Right lobe of liver (tissue), 4 donors: ENCODE measurements at regions not wholly inside any gene's neighbourhood (a gene's known extent, or its start where the extent isn't known, plus 50 kb on each side); places are given as distances from the start of the nearest gene placed in this dataset.

Experiments used
- POLR2A ChIP-seq: fragments of 450-650 bp; IDR thresholded peaks from one replicate; pipeline ENCODE4 v1.6.1; 2017; ENCODE audit warnings: antibody characterized with exemption, mild to moderate bottlenecking
- TF ChIP-seq, protein P1 (sequence below), 4 donors: fragments of 200-600 bp in 3 of 4; fragments of 450-650 bp in 1 of 4; IDR thresholded peaks; one replicate each; pipeline versions ENCODE4 v1.5.1 to v1.8.0; 2016 to 2022; ENCODE audit warnings: antibody characterized with exemption in 4 of 4, mild to moderate bottlenecking in 2 of 4
- donor health status: DM: no; HTN: no; CAD: no.
- donor health status: DM: no; HTN: no; CAD: no.
- donor health status: DM: no; HTN: yes; CAD: no.

DNA sequence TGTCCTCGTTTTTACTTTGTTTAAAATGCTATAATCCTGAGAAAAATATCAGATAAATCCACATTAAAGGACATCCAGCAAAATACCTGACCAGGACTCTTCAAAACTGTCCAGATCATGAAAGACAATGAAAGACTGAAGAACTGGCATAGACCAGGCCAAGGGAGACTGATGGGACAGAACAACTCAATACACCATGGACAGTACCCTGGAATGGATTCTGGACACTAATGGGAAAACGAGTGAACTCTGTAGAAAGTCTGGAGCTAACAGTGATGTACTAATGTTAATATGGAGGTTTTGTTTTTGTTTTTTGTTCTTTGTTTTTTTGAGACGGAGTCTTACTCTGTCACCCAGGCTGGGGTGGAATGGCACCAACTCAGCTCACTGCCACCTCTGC lies 461.4 kb downstream of the CD83 start:
- TF ChIP-seq, protein P1, sequence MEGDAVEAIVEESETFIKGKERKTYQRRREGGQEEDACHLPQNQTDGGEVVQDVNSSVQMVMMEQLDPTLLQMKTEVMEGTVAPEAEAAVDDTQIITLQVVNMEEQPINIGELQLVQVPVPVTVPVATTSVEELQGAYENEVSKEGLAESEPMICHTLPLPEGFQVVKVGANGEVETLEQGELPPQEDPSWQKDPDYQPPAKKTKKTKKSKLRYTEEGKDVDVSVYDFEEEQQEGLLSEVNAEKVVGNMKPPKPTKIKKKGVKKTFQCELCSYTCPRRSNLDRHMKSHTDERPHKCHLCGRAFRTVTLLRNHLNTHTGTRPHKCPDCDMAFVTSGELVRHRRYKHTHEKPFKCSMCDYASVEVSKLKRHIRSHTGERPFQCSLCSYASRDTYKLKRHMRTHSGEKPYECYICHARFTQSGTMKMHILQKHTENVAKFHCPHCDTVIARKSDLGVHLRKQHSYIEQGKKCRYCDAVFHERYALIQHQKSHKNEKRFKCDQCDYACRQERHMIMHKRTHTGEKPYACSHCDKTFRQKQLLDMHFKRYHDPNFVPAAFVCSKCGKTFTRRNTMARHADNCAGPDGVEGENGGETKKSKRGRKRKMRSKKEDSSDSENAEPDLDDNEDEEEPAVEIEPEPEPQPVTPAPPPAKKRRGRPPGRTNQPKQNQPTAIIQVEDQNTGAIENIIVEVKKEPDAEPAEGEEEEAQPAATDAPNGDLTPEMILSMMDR (IDR thresholded peaks at IDR 0.05): no peak
- TF ChIP-seq POLR2A: no peak
